B cell (primary cell): ENCODE measurements at regions not wholly inside any gene's neighbourhood (a gene's known extent, or its start where the extent isn't known, plus 50 kb on each side); places are given as distances from the start of the nearest gene placed in this dataset.

Experiments used
- CTCF ChIP-seq: fragments of 200-600 bp; IDR thresholded peaks from one replicate; pipeline ENCODE4 v1.8.0; 2022; ENCODE audit warnings: antibody characterized with exemption, mild to moderate bottlenecking
- EZH2 ChIP-seq: IDR thresholded peaks from 2 replicates; pipeline ENCODE4 v1.6.1; 2012; ENCODE audit warnings: borderline replicate concordance, low read depth, mild to moderate bottlenecking, moderate library complexity, low read length; ENCODE audit not compliant: insufficient read depth, poor library complexity, severe bottlenecking

- TF ChIP-seq CTCF: no peak
- no peak for TF ChIP-seq EZH2
These were observed 831.3 kb downstream of the MTRR start for GRCh38 chr5:8700222-8700621.
